Endodermal cell (in vitro differentiated cells): ENCODE measurements at regions not wholly inside any gene's neighbourhood (a gene's known extent, or its start where the extent isn't known, plus 50 kb on each side); places are given as distances from the start of the nearest gene placed in this dataset.

ENCODE experiments used
- DNase-seq: peaks from one replicate; pipeline ENCODE4 v3.0.0-alpha.2; 2017
- H3K27ac ChIP-seq: 2 replicates; pipeline ENCODE4 v1.5.1; 2013; ENCODE audit warnings: mild to moderate bottlenecking, low read depth, low read length, moderate library complexity
- H3K27me3 ChIP-seq: 2 replicates; pipeline ENCODE4 v1.6.1; 2013; ENCODE audit warnings: mild to moderate bottlenecking, low read length, moderate library complexity; ENCODE audit not compliant: insufficient read depth, control insufficient read depth, poor library complexity, severe bottlenecking
- H3K36me3 ChIP-seq: 2 replicates; pipeline ENCODE4 v1.7.0; 2013; ENCODE audit warnings: mild to moderate bottlenecking, low read length, moderate library complexity; ENCODE audit not compliant: control insufficient read depth, insufficient read depth
- H3K4me1 ChIP-seq: one replicate; pipeline ENCODE4 v1.7.0; 2013; ENCODE audit warnings: low read length; ENCODE audit not compliant: control insufficient read depth, insufficient read depth
- H3K4me3 ChIP-seq: 2 replicates; pipeline ENCODE4 v1.5.1; 2013; ENCODE audit warnings: mild to moderate bottlenecking, low read length, moderate library complexity
- H3K9ac ChIP-seq: 2 replicates; pipeline ENCODE4 v1.6.1; 2013; ENCODE audit warnings: mild to moderate bottlenecking, low read length, moderate library complexity; ENCODE audit not compliant: poor library complexity, severe bottlenecking; ENCODE audit errors: extremely low read depth
- H3K9me3 ChIP-seq: 2 replicates; pipeline ENCODE4 v1.6.1; 2013; ENCODE audit warnings: mild to moderate bottlenecking, low read length, moderate library complexity; ENCODE audit not compliant: control insufficient read depth
- H3K27ac Mint-ChIP-seq: 2 replicates; pipeline ENCODE4 v1.8.0; 2020; ENCODE audit warnings: mixed read lengths
- H3K27me3 Mint-ChIP-seq: 2 replicates; pipeline ENCODE4 v1.8.0; 2021; ENCODE audit warnings: mild to moderate bottlenecking, mixed read lengths; ENCODE audit not compliant: insufficient read depth
- H3K36me3 Mint-ChIP-seq: 2 replicates; pipeline ENCODE4 v1.8.0; 2020; ENCODE audit warnings: low read depth, mixed read lengths
- H3K4me1 Mint-ChIP-seq: 2 replicates; pipeline ENCODE4 v1.8.0; 2020; ENCODE audit warnings: mixed read lengths
- H3K4me3 Mint-ChIP-seq: 2 replicates; pipeline ENCODE4 v1.8.0; 2020; ENCODE audit warnings: mild to moderate bottlenecking, moderate library complexity, mixed read lengths
- H3K9me3 Mint-ChIP-seq: 2 replicates; pipeline ENCODE4 v1.8.0; 2020; ENCODE audit warnings: mild to moderate bottlenecking, mixed read lengths
- WGBS, 2 experiments: methylation state at CpG; one replicate each; pipeline versions ENCODE4 v1.1.5 to v1.1.7; 2013; ENCODE audit warnings: missing lambda C conversion rate in 2 of 2, mixed read lengths in 1 of 2; ENCODE audit not compliant: insufficient coverage in 1 of 2, insufficient read length in 1 of 2; 5-methylcytosine and 5-hydroxymethylcytosine counted together
- TF ChIP-seq, protein P1 (sequence below): fragments of 200-600 bp; sonication (generic); conservative IDR thresholded peaks from 2 replicates; pipeline ENCODE4 v1.5.0; 2021; ENCODE audit warnings: antibody characterized with exemption, mild to moderate bottlenecking

DNA sequence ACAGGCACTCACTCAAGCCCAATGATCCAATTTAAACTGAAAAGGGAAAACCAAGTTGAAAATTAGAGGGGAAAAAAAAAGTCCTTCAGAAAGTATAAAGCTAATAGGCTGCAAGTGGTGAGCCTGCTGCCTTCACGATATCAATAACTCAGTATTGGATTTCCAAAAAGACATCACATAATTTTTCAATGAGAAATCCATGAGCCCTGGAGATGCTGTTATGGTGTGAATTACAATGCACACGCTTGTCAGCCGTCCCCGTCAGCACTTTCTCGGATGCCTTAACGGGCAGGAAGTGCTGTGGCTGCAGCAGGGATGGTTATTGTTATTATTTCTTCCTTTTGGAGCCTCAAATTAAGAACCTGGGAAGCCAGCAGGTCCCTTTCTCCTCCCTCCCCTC is 138.5 kb downstream of the DHX35 start:
- peaks cover 73% of the 10 kb centered on the region for H3K27me3 Mint-ChIP-seq
- no peak overlapping the region for H3K4me3 Mint-ChIP-seq
- H3K27ac ChIP-seq = no peak overlapping the region
- DNase-seq = no peak
- H3K27ac Mint-ChIP-seq = no peak overlapping the region
- H3K4me3 ChIP-seq = no peak overlapping the region
- H3K9me3 ChIP-seq = peaks cover 7% of the 10 kb centered on the region
- H3K4me1 Mint-ChIP-seq = no peaks in the 10 kb centered on the region
- H3K9ac ChIP-seq = no peak overlapping the region
- no peaks in the 10 kb centered on the region for H3K4me1 ChIP-seq
- H3K36me3 Mint-ChIP-seq = no peaks in the 10 kb centered on the region
- H3K9me3 Mint-ChIP-seq = peaks cover 14% of the 10 kb centered on the region
- H3K27me3 ChIP-seq = peaks cover 88% of the 10 kb centered on the region
- TF ChIP-seq, protein P1, sequence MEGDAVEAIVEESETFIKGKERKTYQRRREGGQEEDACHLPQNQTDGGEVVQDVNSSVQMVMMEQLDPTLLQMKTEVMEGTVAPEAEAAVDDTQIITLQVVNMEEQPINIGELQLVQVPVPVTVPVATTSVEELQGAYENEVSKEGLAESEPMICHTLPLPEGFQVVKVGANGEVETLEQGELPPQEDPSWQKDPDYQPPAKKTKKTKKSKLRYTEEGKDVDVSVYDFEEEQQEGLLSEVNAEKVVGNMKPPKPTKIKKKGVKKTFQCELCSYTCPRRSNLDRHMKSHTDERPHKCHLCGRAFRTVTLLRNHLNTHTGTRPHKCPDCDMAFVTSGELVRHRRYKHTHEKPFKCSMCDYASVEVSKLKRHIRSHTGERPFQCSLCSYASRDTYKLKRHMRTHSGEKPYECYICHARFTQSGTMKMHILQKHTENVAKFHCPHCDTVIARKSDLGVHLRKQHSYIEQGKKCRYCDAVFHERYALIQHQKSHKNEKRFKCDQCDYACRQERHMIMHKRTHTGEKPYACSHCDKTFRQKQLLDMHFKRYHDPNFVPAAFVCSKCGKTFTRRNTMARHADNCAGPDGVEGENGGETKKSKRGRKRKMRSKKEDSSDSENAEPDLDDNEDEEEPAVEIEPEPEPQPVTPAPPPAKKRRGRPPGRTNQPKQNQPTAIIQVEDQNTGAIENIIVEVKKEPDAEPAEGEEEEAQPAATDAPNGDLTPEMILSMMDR = no peak
- no peaks in the 10 kb centered on the region for H3K36me3 ChIP-seq
- WGBS, 2 experiments = 87% methylated on average over 6 of the region's 6 CpGs; no CpG with 5 or more reads in 1 of the 2 experiments

DNA sequence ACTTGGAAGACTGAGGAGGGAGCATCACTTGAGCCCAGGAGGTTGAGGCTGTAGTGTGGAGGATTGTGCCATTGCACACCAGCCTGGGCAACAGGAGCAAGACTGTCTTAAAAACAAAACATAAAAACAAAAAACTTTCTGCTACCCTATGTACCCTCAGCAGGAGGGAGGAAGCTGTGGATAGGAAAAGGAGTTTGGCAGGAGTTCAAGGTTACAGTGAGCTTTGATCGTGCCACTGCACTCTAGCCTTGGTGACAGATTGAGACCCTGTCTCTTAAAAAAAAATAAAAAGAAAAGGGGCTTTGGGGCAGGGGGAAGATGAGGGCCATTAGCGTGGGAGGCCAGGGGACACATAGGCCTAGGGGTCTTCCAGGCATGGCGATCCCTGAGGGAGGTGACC is 135.7 kb downstream of the DHX35 start:
- peaks cover 10% of the 10 kb centered on the region for H3K4me1 Mint-ChIP-seq
- H3K9ac ChIP-seq = no peak overlapping the region
- H3K36me3 ChIP-seq = no peaks in the 10 kb centered on the region
- peaks cover 98% of the 10 kb centered on the region for H3K27me3 ChIP-seq
- no peak overlapping the region for H3K4me3 ChIP-seq
- no peaks in the 10 kb centered on the region for H3K9me3 Mint-ChIP-seq
- H3K27ac ChIP-seq = no peak overlapping the region
- DNase-seq = no peak
- TF ChIP-seq, protein P1 = no peak
- H3K27me3 Mint-ChIP-seq = peaks cover 74% of the 10 kb centered on the region
- H3K4me3 Mint-ChIP-seq = no peak overlapping the region
- WGBS, 2 experiments = 93 to 100% methylated on average over 1 to 3 of the region's 3 CpGs
- H3K27ac Mint-ChIP-seq = no peak overlapping the region
- no peaks in the 10 kb centered on the region for H3K36me3 Mint-ChIP-seq
- no peaks in the 10 kb centered on the region for H3K4me1 ChIP-seq
- no peaks in the 10 kb centered on the region for H3K9me3 ChIP-seq

DNA sequence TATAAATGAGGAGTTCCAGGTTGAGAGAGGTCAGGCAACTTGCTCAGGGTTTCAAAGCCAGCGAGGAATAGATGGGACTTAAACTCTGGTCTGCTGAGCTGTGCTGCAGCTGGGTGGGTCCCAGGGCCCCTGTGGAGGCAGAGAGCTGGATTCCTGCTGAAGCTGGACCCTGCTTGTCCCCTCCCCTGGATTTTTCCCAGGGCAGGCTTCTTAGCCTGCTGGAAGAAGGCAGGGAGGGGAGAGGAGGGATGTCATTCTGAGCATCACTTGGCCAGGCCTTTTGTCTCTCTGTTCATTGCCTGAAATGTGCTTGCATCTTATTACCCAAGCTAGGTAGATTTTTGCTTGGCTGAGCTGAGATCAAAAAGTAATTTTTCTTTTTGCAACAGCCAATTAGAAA is 133.7 kb downstream of the DHX35 start:
- TF ChIP-seq, protein P1 = no peak
- no peaks in the 10 kb centered on the region for H3K36me3 ChIP-seq
- no peak for DNase-seq
- no peak overlapping the region for H3K9ac ChIP-seq
- H3K4me3 ChIP-seq = no peak overlapping the region
- Mint-ChIP-seq H3K36me3 (no peaks in the 10 kb centered on the region), H3K27me3 (peaks cover 74% of the 10 kb centered on the region), H3K27ac (no peak overlapping the region), H3K9me3 (peaks cover 2% of the 10 kb centered on the region), H3K4me3 (no peak overlapping the region), H3K4me1 (peaks cover 25% of the 10 kb centered on the region)
- no peak overlapping the region for H3K27ac ChIP-seq
- 88 to 100% methylated on average over 1 of the region's 1 CpG for WGBS, 2 experiments
- H3K27me3 ChIP-seq = peaks cover 92% of the 10 kb centered on the region
- no peaks in the 10 kb centered on the region for H3K9me3 ChIP-seq
- no peaks in the 10 kb centered on the region for H3K4me1 ChIP-seq
